GM12878 (cell line): ENCODE measurements at regions not wholly inside any gene's neighbourhood (a gene's known extent, or its start where the extent isn't known, plus 50 kb on each side); places are given as distances from the start of the nearest gene placed in this dataset.

ENCODE experiments used
- ATAC-seq: fragments of 200-7000 bp; cut with Tn5 transposase; 3 replicates; pipeline ENCODE4 v1.9.1; 2020; ENCODE audit warnings: mild to moderate bottlenecking, moderate library complexity
- BruUV-seq: library from RNA; stranded (reverse); fragments of 400-500 nt; replicated peaks from 2 replicates; lab custom pipeline; 2021; lab: Mats Ljungman, UMichigan
- CTCF ChIA-PET: fragments of 300-600 bp; sonication (Branson Sonifier 250); formaldehyde crosslinking; extraction: SDS; loops from one replicate; lab custom pipeline; 2021; ENCODE audit warnings: inconsistent platforms; lab: Yijun Ruan, JAX
- POLR2A ChIA-PET: fragments of 350-600 bp; formaldehyde crosslinking; extraction: SDS; loops from one replicate; lab custom pipeline; 2021; ENCODE audit warnings: inconsistent platforms; lab: Charles Lee
- RAD21 ChIA-PET: fragments of 300-600 bp; sonication (Branson Sonifier 250); formaldehyde crosslinking; loops from one replicate; lab custom pipeline; 2023; ENCODE audit warnings: antibody characterized with exemption; ENCODE audit not compliant: unreplicated experiment; lab: Charles Lee
- SMC1A ChIA-PET: fragments of 300-600 bp; sonication (Branson Sonifier 250); formaldehyde crosslinking; loops from one replicate; lab custom pipeline; 2023; ENCODE audit not compliant: unreplicated experiment, uncharacterized antibody; lab: Charles Lee
- DNase-seq: peaks from one replicate; pipeline ENCODE4 v3.0.0-alpha.2; 2011; ENCODE audit warnings: low read depth, low spot score
- FAIRE-seq: peaks from 3 replicates; lab custom pipeline; 2011; peaks lifted over from hg19 to GRCh38; lab: Jason Lieb, UNC
- H2AFZ ChIP-seq: 2 replicates; pipeline ENCODE4 v1.6.0; 2011; ENCODE audit warnings: low read depth, low read length, control low read depth; ENCODE audit not compliant: control insufficient read depth
- H3K27ac ChIP-seq: 2 replicates; pipeline ENCODE4 v1.5.1; 2011; ENCODE audit warnings: control low read depth; ENCODE audit not compliant: control insufficient read depth, insufficient read depth
- H3K27me3 ChIP-seq, 2 experiments: replicated peaks in 1 of 2; 2 replicates each; pipeline versions ENCODE4 v1.6.0 to v1.6.1; 2011; ENCODE audit warnings: low read length in 1 of 2; ENCODE audit not compliant: control insufficient read depth in 2 of 2, insufficient read depth in 2 of 2
- H3K36me3 ChIP-seq, 2 experiments: 2 replicates each; pipeline ENCODE4 v1.5.1; 2011; ENCODE audit warnings: low read length in 1 of 2; ENCODE audit not compliant: control insufficient read depth in 2 of 2, insufficient read depth in 2 of 2
- H3K4me1 ChIP-seq: 2 replicates; pipeline ENCODE4 v1.6.1; 2011; ENCODE audit warnings: mild to moderate bottlenecking, low read length, moderate library complexity, mixed read lengths; ENCODE audit not compliant: control insufficient read depth, insufficient read depth
- H3K4me2 ChIP-seq: 2 replicates; pipeline ENCODE4 v1.6.0; 2011; ENCODE audit warnings: control low read depth; ENCODE audit not compliant: control insufficient read depth, insufficient read depth
- H3K4me3 ChIP-seq: fragments of 200-600 bp; sonication (generic); 2 replicates; pipeline ENCODE4 v1.5.1; 2016
- H3K79me2 ChIP-seq: 2 replicates; pipeline ENCODE4 v1.6.0; 2011; ENCODE audit warnings: low read length; ENCODE audit not compliant: control insufficient read depth, insufficient read depth
- H3K9ac ChIP-seq: 2 replicates; pipeline ENCODE4 v1.8.0; 2011; ENCODE audit warnings: low read length, control low read depth, mixed read lengths; ENCODE audit not compliant: control insufficient read depth, insufficient read depth
- H3K9me3 ChIP-seq: replicated peaks from 3 replicates; pipeline ENCODE4 v1.5.1; 2011; ENCODE audit warnings: mild to moderate bottlenecking, low read length; ENCODE audit not compliant: control insufficient read depth, insufficient read depth
- H4K20me1 ChIP-seq: 2 replicates; pipeline ENCODE4 v1.6.0; 2011; ENCODE audit not compliant: control insufficient read depth, insufficient read depth
- BCL3 ChIP-seq: IDR thresholded peaks from 2 replicates; pipeline ENCODE4 v1.6.1; 2011; ENCODE audit warnings: borderline replicate concordance, low read depth, mild to moderate bottlenecking, moderate library complexity, low read length; ENCODE audit not compliant: insufficient read depth, poor library complexity, severe bottlenecking
- DPF2 ChIP-seq: fragments of 450-650 bp; IDR thresholded peaks from 2 replicates; pipeline ENCODE4 v1.6.1; 2017; ENCODE audit warnings: mild to moderate bottlenecking
- MAX ChIP-seq: IDR thresholded peaks from 2 replicates; pipeline ENCODE4 v1.6.1; 2012; ENCODE audit warnings: low read depth, low read length, improper control_type of control experiment
- MEF2A ChIP-seq: IDR thresholded peaks from 2 replicates; pipeline ENCODE4 v1.6.1; 2011; ENCODE audit warnings: low read depth, mild to moderate bottlenecking, low read length, moderate library complexity; ENCODE audit not compliant: insufficient read depth
- MTA2 ChIP-seq: fragments of 450-650 bp; IDR thresholded peaks from 2 replicates; pipeline ENCODE4 v1.6.1; 2016; ENCODE audit warnings: low read depth, mild to moderate bottlenecking, moderate library complexity
- NFYB ChIP-seq: IDR thresholded peaks from 2 replicates; pipeline ENCODE4 v1.6.1; 2011; ENCODE audit warnings: low read depth, mild to moderate bottlenecking, low read length, improper control_type of control experiment, moderate library complexity; ENCODE audit not compliant: insufficient read depth
- PKNOX1 ChIP-seq: fragments of 450-650 bp; IDR thresholded peaks from 2 replicates; pipeline ENCODE4 v1.6.1; 2016; ENCODE audit warnings: mild to moderate bottlenecking
- TCF12 ChIP-seq: IDR thresholded peaks from 2 replicates; pipeline ENCODE4 v1.6.1; 2011; ENCODE audit warnings: low read depth, mild to moderate bottlenecking, low read length
- ZBED1 ChIP-seq: IDR thresholded peaks from 2 replicates; pipeline ENCODE4 v1.6.1; 2016; ENCODE audit warnings: borderline replicate concordance
- ZNF384 ChIP-seq: IDR thresholded peaks from 2 replicates; pipeline ENCODE4 v1.6.1; 2012; ENCODE audit warnings: low read depth, mild to moderate bottlenecking, low read length, improper control_type of control experiment, borderline replicate concordance
- ZNF687 ChIP-seq: fragments of 450-650 bp; IDR thresholded peaks from 2 replicates; pipeline ENCODE4 v1.6.1; 2017; ENCODE audit warnings: mild to moderate bottlenecking, moderate library complexity
- WGBS: methylation state at CpG from one replicate; pipeline ENCODE4 v1.1.6; 2016; ENCODE audit warnings: low lambda C conversion rate; ENCODE audit not compliant: insufficient replicate concordance, insufficient coverage; ENCODE audit errors: missing lambda C conversion rate; 5-methylcytosine and 5-hydroxymethylcytosine counted together
- in situ Hi-C: fragments of 300-500 bp; cut with MboI; formaldehyde crosslinking; loops from 9 replicates; pipeline ENCODE4 v1.14.3; 2018; ENCODE audit warnings: mixed read lengths
- intact Hi-C: fragments of 100-400 bp; cut with micrococcal nuclease; formaldehyde crosslinking; loops from one replicate; pipeline ENCODE4 v1.14.2; 2022; ENCODE audit not compliant: unreplicated experiment

- Histone ChIP-seq H3K4me3 (no peak overlapping the region), H4K20me1 (no peaks in the 10 kb centered on the region), H2AFZ (no peak overlapping the region), H3K9ac (no peak overlapping the region), H3K27me3 (no peaks in the 10 kb centered on the region; a peak in 1 of 4 replicates), H3K79me2 (no peaks in the 10 kb centered on the region), H3K9me3 (no peaks in the 10 kb centered on the region), H3K27ac (no peak overlapping the region), H3K36me3 (no peaks in the 10 kb centered on the region), H3K4me2 (no peak overlapping the region), H3K4me1 (no peaks in the 10 kb centered on the region)
- CTCF ChIA-PET = interaction anchor here (0.6 to 1.0 kb wide), 2 partner anchors 19 to 20 kb away, joined by 3 read pairs; no protein-coding TSS in a partner anchor
- RAD21 ChIA-PET = no interaction called here
- DNase-seq = no peak
- TF ChIP-seq PKNOX1 (no peak), BCL3 (no peak), TCF12 (no peak), MTA2 (no peak), MEF2A (no peak), NFYB (no peak), MAX (no peak), ZNF687 (no peak), ZBED1 (no peak), DPF2 (no peak), ZNF384 (no peak)
- SMC1A ChIA-PET = interaction anchor here (0.8 kb wide), 1 partner anchor 31 kb away, joined by 3 read pairs; no protein-coding TSS in a partner anchor
- intact Hi-C loops = no loop called here
- POLR2A ChIA-PET = no interaction called here
- FAIRE-seq = no peak
- BruUV-seq = no TSS peak
- WGBS = 5% methylated on average over 4 of the region's 4 CpGs
- ATAC-seq = no peak
- in situ Hi-C loops = no loop called here
These were observed 518.6 kb downstream of the CCDC171 start for GRCh38 chr9:16071400-16071799.
